ENCODE measurements at regions not wholly inside any gene's neighbourhood (a gene's known extent, or its start where the extent isn't known, plus 50 kb on each side); places are given as distances from the start of the nearest gene placed in this dataset.

DNA sequence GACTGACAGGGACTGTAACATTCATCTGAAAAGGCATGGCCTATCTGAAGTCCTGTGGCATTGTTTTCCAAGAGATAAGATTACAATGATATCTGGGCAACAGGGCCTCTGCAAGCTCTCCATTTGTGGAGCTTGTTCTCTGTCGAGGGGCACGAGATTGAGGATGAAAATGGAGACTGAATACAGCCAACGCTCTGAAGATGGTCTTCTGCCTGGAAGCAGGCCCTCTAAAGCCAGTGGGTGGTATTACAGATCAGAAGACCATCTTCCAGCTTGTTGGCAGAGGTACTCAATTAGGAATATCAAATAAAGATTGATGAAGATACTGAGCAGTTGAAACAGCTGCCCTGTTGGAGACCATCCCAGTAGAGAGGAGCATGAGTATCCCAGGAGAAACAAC, 288.2 kb downstream of the CENPW start:
- no peak overlapping the region for H3K4me3 Mint-ChIP-seq (ENCODE audit: unreplicated experiment)
- H3K36me3 Mint-ChIP-seq (ENCODE audit: unreplicated experiment): no peaks in the 10 kb centered on the region
- H3K9me3 Mint-ChIP-seq (ENCODE audit: unreplicated experiment): no peaks in the 10 kb centered on the region
- H3K27me3 Mint-ChIP-seq (ENCODE audit: unreplicated experiment): no peaks in the 10 kb centered on the region
- no peak for DNase-seq (ENCODE audit: extremely low spot score, unreplicated experiment)
- H3K4me1 Mint-ChIP-seq (ENCODE audit: unreplicated experiment): no peaks in the 10 kb centered on the region
- no peak overlapping the region for H3K27ac Mint-ChIP-seq (ENCODE audit: unreplicated experiment)
- TF ChIP-seq, protein P1, sequence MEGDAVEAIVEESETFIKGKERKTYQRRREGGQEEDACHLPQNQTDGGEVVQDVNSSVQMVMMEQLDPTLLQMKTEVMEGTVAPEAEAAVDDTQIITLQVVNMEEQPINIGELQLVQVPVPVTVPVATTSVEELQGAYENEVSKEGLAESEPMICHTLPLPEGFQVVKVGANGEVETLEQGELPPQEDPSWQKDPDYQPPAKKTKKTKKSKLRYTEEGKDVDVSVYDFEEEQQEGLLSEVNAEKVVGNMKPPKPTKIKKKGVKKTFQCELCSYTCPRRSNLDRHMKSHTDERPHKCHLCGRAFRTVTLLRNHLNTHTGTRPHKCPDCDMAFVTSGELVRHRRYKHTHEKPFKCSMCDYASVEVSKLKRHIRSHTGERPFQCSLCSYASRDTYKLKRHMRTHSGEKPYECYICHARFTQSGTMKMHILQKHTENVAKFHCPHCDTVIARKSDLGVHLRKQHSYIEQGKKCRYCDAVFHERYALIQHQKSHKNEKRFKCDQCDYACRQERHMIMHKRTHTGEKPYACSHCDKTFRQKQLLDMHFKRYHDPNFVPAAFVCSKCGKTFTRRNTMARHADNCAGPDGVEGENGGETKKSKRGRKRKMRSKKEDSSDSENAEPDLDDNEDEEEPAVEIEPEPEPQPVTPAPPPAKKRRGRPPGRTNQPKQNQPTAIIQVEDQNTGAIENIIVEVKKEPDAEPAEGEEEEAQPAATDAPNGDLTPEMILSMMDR (IDR thresholded peaks at IDR 0.05): no peak

DNA sequence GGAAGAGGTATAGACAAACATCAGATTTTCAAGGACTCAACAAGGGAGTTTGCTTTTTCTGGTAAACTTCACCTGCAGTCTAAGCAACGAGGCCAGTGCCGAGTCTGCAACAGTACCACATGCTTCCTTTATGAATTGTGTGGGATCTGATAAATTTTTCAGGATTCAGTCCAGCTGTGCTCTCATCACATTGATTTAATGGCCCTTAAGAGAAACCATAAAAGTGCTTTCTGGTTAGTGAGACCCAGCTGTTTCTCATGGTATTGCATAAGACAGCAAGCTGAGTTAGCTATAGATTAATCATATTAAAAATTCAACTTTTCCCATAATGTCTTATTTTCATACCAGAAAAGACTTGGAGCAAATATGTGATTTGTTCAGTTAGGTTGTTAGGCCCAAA, 291.4 kb downstream of the CENPW start:
- TF ChIP-seq, protein P1 (IDR thresholded peaks at IDR 0.05): no peak
- Mint-ChIP-seq H3K36me3 (ENCODE audit: unreplicated experiment) (no peaks in the 10 kb centered on the region), H3K27ac (ENCODE audit: unreplicated experiment) (no peak overlapping the region), H3K4me1 (ENCODE audit: unreplicated experiment) (no peaks in the 10 kb centered on the region), H3K9me3 (ENCODE audit: unreplicated experiment) (no peaks in the 10 kb centered on the region), H3K27me3 (ENCODE audit: unreplicated experiment) (no peaks in the 10 kb centered on the region), H3K4me3 (ENCODE audit: unreplicated experiment) (no peak overlapping the region)
- DNase-seq (ENCODE audit: extremely low spot score, unreplicated experiment): no peak

DNA sequence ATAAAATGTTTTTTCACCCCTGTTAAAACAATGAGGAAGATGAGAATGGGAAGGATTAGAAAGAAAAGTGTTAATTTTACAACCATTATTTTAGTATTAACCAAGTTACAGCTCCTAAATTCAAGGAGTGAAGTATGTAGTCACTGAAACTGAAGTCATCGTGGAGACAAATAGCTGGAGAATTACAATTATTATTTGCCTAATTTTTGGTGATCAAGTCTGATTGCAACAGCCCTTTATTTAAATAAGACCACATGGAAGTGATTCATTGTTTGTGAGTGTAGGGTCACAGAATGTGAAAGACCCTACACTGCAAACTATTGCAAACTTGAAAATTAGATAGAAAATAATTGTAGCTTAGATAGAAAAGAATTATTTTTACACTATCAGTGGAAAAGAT, 292.4 kb downstream of the CENPW start:
- TF ChIP-seq, protein P1 (IDR thresholded peaks at IDR 0.05): no peak
- Mint-ChIP-seq H3K27ac (ENCODE audit: unreplicated experiment) (no peak overlapping the region), H3K9me3 (ENCODE audit: unreplicated experiment) (no peaks in the 10 kb centered on the region), H3K4me3 (ENCODE audit: unreplicated experiment) (no peak overlapping the region), H3K36me3 (ENCODE audit: unreplicated experiment) (no peaks in the 10 kb centered on the region), H3K27me3 (ENCODE audit: unreplicated experiment) (no peaks in the 10 kb centered on the region), H3K4me1 (ENCODE audit: unreplicated experiment) (no peaks in the 10 kb centered on the region)
- no peak for DNase-seq (ENCODE audit: extremely low spot score, unreplicated experiment)

DNA sequence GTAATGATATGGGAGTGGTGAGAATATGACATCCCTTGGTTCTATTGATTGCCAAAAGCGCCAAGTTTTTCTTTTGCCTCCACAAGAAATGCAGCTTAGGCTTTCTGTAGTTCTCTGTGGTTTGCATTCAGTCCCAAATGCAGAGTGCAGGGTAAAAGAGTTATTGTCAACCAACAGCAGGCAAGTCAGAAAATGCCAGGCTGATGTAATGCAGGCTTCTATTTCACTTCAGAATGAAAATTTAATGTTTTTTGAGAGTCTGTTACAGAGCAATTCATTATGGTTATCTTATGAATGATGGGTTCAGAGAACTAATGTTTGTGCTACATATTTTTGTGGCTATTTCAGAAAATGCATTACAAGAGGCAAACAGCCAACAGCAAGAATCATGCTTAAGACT, 293.5 kb downstream of the CENPW start:
- TF ChIP-seq, protein P1 (IDR thresholded peaks at IDR 0.05): no peak
- Mint-ChIP-seq H3K9me3 (ENCODE audit: unreplicated experiment) (no peaks in the 10 kb centered on the region), H3K4me3 (ENCODE audit: unreplicated experiment) (no peak overlapping the region), H3K27ac (ENCODE audit: unreplicated experiment) (no peak overlapping the region), H3K36me3 (ENCODE audit: unreplicated experiment) (no peaks in the 10 kb centered on the region), H3K27me3 (ENCODE audit: unreplicated experiment) (no peaks in the 10 kb centered on the region), H3K4me1 (ENCODE audit: unreplicated experiment) (no peaks in the 10 kb centered on the region)
- DNase-seq (ENCODE audit: extremely low spot score, unreplicated experiment): no peak

DNA sequence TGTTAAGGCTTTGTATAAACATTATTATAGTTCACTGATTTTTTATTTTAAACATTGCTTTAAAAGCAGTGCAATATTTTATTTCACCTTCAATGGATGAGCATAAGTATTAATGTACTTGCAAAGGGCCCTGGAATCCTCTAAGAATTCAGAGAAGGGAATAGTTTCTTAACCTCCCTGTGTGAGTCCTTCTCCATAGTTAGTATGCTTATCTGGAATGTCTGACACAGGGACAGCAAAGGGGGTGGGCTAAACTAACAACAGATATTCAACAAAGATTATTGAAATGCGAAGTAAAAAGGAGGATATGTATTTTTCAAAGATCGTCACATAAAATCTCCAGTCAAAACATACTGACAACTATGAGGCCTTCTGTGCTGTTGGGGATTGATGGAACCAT, 300.4 kb downstream of the CENPW start:
- DNase-seq (ENCODE audit: extremely low spot score, unreplicated experiment): no peak
- no peaks in the 10 kb centered on the region for H3K36me3 Mint-ChIP-seq (ENCODE audit: unreplicated experiment)
- no peaks in the 10 kb centered on the region for H3K9me3 Mint-ChIP-seq (ENCODE audit: unreplicated experiment)
- TF ChIP-seq, protein P1 (IDR thresholded peaks at IDR 0.05): no peak
- no peaks in the 10 kb centered on the region for H3K4me1 Mint-ChIP-seq (ENCODE audit: unreplicated experiment)
- no peaks in the 10 kb centered on the region for H3K27me3 Mint-ChIP-seq (ENCODE audit: unreplicated experiment)
- no peak overlapping the region for H3K4me3 Mint-ChIP-seq (ENCODE audit: unreplicated experiment)
- H3K27ac Mint-ChIP-seq (ENCODE audit: unreplicated experiment): no peak overlapping the region

All from osteocyte (in vitro differentiated cells).